B cell (primary cell): ENCODE measurements at regions not wholly inside any gene's neighbourhood (a gene's known extent, or its start where the extent isn't known, plus 50 kb on each side); places are given as distances from the start of the nearest gene placed in this dataset.

ENCODE experiments used
- EZH2 ChIP-seq: IDR thresholded peaks from 2 replicates; pipeline ENCODE4 v1.6.1; 2012; ENCODE audit warnings: borderline replicate concordance, low read depth, mild to moderate bottlenecking, moderate library complexity, low read length; ENCODE audit not compliant: insufficient read depth, poor library complexity, severe bottlenecking
- TF ChIP-seq, protein P1 (sequence below): fragments of 200-600 bp; IDR thresholded peaks from one replicate; pipeline ENCODE4 v1.8.0; 2022; ENCODE audit warnings: antibody characterized with exemption, mild to moderate bottlenecking

DNA sequence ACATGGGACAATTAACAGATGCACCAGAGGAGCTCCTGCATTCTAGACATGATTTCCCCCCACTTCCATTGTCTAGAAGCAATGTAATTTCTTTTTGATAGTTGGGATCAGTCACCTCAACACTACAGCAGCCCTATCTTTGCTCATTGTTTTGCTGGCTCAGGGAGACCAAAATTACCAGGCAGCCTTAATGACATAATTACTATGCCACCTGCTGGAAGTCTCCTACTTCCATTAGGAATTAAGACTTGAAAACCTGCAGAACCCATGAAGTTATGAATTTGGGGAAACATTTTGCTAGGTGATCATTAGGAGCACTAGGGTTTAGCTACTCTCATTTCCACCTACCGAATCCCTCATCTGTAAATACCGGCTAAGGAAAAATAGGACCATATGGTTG is 312.0 kb upstream of the CA10 start:
- TF ChIP-seq, protein P1, sequence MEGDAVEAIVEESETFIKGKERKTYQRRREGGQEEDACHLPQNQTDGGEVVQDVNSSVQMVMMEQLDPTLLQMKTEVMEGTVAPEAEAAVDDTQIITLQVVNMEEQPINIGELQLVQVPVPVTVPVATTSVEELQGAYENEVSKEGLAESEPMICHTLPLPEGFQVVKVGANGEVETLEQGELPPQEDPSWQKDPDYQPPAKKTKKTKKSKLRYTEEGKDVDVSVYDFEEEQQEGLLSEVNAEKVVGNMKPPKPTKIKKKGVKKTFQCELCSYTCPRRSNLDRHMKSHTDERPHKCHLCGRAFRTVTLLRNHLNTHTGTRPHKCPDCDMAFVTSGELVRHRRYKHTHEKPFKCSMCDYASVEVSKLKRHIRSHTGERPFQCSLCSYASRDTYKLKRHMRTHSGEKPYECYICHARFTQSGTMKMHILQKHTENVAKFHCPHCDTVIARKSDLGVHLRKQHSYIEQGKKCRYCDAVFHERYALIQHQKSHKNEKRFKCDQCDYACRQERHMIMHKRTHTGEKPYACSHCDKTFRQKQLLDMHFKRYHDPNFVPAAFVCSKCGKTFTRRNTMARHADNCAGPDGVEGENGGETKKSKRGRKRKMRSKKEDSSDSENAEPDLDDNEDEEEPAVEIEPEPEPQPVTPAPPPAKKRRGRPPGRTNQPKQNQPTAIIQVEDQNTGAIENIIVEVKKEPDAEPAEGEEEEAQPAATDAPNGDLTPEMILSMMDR: no peak
- no peak for TF ChIP-seq EZH2
